CD4-positive, alpha-beta T cell treated with Interferon gamma for 1 hour (primary cell): ENCODE measurements at regions not wholly inside any gene's neighbourhood (a gene's known extent, or its start where the extent isn't known, plus 50 kb on each side); places are given as distances from the start of the nearest gene placed in this dataset.
"Not testable (repeated sequence)": the region's sequence is repeated elsewhere in the genome, so short reads cannot be mapped to it uniquely, and the experiment has no call there.

ENCODE experiments used
- DNase-seq: peaks from one replicate; pipeline ENCODE4 v3.0.0-alpha.2; 2020

DNA sequence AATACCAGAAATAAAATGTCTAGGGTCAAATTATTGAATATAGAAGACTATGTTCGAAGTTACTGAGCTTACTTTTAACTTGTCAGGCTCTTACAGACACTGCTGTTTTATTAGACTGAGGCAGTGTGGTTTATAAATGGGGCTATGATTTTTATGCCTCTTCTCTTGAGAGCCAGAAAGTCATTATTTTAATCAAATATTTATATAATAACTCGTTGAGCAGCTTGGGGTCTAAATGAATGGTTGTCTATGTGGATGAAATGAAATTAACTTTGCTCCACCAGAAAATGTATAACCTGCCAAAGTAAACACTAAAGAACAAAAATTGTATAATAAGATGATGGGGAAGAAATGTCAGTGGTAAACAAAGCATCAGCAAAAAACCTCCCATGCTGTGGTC lies 175.6 kb upstream of the THSD7A start:
- no peak for DNase-seq

DNA sequence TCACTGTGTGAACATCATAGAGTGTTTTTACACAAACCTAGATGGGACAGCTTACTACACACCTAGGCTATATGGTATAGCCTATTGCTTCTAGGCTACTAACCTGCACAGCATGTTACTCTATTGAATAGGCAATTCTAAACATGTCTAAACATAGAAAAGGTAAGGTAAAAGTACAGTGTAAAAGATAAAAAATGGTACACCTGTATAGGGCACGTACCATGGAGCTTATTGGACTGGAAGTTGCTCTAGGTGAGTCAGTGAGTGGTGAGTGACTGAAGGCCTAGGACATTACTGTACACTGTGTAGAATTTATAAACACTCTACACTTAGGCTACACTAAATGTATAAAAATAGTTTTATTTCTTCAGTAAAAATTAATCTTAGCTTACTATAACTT lies 182.0 kb upstream of the THSD7A start:
- DNase-seq: no peak

DNA sequence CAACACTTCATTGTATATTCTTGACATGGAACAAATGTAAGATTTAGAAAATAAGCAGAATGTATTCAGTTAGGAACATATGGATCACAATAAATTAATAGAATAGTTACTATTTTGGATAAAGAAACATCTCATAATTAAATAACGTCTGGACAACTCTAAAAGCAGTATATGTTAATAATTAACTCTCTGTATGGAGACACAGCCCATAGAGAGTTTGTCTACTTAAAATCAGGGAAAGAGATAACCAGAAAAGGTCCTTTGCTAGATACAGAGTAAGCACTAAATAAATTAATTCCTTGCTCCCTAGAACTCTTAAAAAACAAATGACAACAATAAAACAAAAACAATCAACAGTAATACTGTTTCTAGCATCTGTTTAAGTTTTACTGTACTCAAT lies 184.4 kb upstream of the THSD7A start:
- no peak for DNase-seq

DNA sequence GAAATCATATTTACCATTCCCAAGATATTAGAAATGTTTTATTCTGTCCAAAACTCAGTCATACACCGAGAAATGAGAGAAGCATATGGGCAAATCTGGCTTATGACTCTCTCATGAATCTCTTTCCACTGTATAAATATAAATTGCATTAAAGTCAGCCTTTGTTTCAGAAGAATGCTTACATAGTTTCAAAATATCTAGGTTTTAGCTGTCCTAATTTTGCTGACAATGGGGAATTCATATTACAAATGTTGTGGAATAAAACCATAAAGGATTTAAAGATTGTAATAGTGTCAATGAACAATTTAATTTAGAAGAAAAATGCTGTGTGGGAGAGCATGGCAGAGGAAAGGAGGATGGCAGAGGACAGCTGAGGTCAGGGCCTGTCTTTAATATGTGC lies 185.0 kb upstream of the THSD7A start:
- no peak for DNase-seq

DNA sequence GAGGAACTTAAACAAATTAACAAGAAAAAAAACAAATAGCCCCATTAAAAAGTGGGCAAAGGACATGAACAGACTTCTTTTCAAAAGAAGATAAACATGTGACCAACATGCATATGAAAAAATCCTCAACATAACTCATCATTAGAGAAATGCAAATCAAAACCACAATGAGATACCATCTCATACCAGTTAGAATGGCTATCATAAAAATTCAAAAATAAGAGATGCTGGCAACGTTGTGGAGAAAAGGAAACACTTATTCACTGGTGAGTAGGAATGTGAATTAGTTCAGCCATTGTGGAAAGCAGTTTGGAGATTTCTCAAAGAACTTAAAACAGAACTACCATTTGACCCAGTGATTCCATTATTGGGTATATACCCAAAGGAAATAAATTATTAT lies 189.1 kb upstream of the TMEM106B start:
- not testable (repeated sequence) for DNase-seq

DNA sequence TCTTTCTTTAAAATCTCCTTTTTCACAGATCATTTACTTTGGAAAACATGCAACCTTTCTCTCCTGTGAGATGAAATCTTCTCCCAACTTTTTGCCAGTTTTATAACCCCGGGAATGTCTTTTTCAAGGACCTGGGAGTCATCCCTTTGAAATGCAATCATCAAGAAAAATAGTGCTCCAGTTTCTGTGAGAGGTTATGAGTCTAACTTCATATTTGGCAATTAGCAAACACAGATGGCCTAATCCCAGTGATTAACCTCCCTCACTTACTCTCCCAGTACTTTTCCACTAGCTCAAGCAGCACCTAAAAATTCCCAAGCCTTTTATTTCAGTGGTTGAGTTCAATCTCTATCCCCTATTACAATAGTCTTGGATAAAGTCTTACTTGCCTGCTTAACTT lies 185.8 kb upstream of the TMEM106B start:
- no peak for DNase-seq

DNA sequence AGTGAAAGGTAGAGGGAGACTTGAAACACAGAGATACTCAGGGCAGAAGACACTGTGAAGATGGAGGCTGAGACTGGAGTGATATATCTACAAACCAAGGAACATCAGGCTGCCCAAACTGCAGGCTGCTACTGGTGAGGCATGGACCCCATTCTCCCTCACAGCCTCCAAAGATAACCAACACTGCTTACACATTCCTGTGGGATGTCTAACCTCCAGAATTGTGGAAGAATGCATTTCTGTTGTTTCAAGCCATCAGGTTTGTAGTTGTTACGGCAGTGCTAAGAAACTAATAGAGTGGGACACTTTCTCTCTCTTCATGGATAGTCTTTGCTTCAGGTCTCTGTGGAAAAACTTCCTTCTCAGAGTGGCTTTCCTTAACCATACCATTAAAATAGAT lies 182.6 kb upstream of the TMEM106B start:
- DNase-seq: no peak

DNA sequence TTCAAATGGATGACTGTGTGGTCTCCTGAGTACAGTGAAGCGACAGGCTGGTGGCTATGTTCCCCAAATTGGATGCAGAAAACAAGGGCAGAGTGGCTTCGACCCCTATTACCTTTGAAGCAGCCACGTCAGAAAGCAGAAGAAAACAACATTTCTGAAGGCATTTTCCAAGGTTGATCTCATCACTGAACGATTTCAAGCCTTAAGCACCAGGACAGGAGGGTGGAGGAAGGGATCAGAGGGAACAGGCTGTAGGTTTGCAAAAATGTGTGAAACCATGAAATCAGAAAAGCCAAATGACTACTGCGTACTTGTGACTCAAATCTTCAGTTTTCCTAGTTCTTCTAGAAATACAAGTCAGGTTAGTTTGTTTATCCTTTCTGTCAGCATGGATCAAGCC lies 181.0 kb upstream of the TMEM106B start:
- DNase-seq: no peak

DNA sequence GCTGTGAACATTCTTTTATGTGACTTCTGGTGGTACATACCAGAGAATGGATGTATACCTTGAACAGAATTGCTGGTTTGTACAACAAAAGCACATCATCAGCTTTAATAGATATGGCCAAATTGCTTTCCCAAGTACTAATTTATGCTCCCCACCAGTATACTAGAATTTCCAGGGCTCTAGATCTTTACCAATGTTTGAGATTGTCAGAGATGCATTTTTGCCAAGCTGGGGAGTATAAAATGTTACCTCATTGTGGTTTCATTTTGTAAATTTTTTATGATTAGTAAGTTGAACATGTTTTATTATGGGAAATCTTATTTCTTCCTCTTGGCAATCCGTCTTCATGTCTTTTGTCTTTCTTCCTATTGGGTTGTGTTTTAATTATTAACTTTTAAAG lies 179.9 kb upstream of the TMEM106B start:
- DNase-seq: no peak

DNA sequence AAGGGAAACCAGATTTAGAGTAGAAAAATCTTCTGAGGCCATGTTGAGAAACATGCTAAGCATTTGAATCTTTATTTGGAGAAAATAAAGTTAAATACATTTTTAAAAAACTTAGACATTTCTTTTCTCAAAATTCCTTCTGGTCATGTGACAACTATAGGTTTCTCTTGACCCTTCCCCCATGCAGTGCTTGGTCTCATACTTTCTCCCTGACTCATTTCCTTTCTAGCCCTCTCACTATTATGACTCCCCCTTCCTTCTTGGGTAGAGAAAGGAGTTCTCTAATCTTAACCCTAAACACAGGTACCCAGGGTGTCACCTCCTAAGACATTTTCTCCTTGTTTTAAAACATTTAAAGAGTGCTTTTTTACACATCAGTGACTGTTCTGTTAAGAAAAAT lies 179.5 kb upstream of the TMEM106B start:
- no peak for DNase-seq

DNA sequence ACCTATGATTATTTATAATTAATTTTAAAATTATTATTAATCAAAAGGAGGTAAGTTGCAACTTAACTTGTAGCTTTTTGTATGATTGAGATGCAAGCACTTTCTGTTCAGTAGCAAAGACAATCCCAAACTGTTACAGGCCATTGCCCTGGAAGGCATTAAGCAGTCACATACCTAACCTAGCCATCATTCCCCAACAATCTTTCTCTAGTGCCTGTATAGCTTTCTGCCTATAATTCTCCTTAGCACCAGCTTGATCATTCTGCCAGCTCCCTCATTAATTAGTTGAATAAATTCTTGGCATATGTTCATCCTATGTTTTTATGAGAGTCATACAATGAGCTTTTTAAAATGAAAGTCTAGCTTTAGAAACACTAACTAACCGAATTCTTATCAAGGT lies 178.9 kb upstream of the TMEM106B start:
- no peak for DNase-seq

DNA sequence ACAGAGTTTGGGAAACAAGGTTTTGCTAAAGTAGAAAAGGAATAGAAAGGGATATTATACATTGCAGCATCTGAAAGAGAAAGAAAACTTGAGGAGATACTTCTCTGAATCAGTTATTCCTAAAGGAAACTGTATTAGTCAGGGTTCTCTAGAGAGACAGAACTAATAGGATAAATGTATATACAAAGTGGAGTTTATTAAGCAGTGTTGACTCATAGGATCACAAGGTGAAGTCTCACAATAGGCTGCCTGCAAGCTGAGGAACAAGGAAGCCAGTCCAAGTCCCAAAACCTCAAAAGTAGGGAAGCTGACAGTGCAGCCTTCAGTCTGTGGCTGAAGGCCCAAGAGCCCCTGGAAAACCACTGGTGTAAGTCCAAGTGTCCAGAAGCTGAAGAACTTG lies 167.6 kb upstream of the TMEM106B start:
- not testable (repeated sequence) for DNase-seq

DNA sequence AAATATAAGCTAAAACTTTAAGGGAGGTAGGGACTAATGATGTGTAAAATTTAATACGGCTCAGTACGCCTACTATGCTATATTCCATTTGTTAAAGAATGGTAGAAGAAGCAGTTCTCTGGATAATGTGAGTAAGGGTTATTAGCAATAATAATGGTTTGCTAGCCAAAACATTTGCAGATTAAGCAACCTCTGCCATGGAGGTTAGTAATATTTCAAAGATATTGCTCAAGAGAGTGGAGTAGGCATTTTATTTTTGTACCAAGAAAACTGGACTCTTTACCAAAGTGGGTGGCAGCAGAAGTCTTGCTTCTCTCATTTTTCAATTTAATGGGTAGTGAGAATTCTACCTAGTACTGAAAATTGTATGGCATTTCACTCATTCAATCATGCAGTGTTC lies 158.9 kb upstream of the TMEM106B start:
- DNase-seq: no peak

DNA sequence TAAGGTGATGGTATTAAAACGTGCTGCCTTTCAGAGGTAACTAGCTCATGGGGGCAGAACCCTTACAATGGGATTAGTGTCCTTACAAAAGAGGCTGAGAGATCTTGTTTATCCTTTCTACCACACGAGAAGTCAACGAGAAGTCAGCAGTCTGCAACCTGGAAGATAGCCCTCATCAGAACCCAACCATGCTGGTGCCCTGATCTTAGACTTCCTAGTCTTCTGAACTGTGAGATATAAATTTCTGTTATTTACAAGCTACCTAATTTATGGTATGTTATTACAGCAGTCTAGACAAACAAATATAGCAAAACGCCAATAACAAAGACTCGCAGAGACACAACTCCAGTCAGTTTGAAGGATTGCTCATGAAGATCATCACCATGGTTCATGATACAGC lies 157.5 kb upstream of the TMEM106B start:
- DNase-seq: no peak

DNA sequence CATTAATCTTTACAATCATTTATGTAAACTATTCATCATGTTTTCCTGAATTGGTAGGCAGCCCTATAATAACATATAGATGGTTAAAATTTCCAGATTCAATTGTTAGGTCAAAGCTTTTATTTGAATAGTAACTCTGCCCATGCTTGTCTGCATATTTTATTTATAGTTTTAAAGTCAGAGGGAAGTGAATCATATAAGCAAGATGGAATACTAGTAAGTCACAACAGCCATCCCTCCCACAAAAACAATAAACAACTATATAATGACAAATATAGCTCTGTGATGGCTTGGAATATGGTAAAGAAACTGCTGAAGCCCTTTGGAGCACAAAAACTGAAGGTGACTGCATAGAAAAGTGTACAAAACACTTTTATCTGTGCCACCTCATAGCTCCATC lies 156.3 kb upstream of the TMEM106B start:
- DNase-seq: no peak

DNA sequence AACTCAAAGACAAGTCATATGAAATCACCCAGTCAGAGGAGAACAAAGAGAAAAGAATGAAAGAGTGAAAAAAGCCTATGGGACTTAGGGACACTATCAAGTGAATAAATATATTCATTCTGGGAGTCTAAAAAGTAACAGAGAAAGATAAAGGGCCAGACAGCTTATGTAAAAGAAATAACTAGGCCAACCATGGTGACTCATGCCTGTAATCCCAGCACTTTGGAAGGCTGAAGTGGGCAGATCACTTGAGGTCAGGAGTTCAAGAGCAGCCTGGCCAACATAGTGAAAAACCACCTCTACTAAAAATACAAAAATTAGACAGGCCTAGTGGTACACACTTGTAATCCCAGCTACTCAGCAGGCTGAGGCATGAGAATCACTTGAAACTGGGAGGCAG lies 154.7 kb upstream of the TMEM106B start:
- no peak for DNase-seq

DNA sequence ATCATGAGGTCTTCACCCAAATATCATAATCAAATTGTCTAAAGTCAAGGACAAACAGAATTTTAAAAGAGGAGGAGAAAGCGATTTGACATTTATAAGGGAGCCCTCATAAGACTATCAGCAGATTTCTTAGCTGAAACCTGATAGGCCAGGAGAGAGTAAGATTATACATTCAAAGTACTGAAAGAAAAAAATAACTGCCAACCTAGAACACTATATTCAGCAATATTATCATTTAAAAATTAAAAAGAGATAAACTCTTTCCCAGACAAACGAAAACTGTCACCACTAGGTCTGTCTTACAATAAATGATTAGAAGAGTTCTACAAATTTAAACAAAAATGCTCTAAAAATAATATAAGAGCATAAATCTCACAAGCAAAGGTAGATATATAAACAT lies 154.1 kb upstream of the TMEM106B start:
- DNase-seq: no peak

DNA sequence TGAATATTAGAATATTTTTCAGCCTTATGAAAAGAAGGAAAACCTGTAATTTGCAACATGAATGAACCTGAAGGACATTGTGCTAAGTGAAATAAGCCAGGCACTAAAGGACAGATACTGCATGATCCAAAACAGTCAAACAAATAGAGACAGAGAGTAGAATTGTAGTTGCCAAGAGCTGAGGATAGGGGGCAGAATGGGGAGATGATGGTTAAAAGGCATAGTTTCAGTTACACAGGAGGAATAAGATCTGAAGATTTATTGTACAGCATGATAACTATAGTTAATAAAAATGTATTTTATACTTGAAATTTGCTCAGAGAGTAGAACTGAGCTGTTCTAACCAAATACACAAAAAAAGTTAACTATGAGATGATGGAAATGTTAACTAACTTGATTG lies 149.0 kb upstream of the TMEM106B start:
- DNase-seq: no peak

DNA sequence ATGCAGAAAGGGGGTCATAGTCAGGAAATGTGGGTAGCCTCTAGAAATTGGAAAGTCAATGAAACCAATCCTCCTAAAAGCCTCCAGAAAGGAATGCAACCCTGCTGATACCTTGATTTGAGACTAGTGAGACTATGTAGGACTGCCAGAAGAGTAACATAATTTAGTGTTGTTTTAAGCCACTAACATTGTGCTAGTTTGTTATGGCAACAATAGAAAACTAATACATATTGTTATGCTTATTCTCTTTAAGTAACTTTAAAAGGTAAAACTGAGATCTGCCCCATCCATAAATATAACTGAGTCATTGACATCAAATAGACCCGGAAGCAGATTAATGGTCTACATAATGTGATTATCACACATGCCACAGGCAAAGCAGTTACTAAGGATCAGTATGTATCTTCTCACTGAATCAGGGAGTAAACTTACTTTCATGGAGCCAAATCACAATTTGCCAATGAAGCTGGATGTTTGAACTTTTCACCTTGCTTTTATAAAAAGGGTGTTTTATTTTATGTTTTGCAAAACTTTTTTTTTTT lies 146.4 kb upstream of the TMEM106B start:
- no peak for DNase-seq

DNA sequence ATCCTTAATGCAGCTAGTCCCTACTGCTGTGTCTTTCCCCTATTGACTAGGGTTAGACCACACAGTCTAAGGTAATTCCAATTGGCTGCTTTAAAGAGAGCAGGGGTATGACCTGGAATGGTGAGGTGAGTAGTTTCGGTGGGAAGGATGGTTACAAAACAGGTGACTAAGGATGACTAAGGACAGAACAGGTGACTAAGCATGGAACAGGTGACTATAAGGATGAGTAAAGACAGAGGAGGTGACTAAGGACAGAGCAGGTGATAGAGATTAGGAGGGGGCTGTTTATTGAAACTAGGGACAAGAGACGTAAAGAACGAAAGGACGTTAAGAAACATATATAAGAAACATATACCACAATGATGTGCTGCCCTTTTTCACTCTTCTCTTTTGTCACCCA lies 145.1 kb upstream of the TMEM106B start:
- DNase-seq: no peak

DNA sequence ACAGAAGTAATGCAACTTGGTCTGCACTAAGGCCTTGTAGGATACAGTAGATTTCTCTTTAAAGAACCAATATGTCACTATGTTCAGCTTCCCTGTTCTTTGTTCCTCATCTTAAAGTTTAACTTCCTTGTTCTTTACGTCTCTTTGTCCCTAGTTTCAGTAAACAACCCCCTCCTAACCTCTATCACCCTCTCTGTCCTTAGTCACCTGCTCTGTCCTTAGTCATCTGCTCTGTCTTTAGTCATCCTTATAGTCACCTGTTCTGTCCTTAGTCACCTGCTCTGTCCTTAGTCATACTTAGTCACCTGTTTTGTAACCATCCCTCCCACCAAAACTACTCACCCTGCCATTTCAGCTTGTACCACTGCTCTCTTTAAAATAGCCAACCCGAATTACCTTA lies 144.6 kb upstream of the TMEM106B start:
- no peak for DNase-seq

DNA sequence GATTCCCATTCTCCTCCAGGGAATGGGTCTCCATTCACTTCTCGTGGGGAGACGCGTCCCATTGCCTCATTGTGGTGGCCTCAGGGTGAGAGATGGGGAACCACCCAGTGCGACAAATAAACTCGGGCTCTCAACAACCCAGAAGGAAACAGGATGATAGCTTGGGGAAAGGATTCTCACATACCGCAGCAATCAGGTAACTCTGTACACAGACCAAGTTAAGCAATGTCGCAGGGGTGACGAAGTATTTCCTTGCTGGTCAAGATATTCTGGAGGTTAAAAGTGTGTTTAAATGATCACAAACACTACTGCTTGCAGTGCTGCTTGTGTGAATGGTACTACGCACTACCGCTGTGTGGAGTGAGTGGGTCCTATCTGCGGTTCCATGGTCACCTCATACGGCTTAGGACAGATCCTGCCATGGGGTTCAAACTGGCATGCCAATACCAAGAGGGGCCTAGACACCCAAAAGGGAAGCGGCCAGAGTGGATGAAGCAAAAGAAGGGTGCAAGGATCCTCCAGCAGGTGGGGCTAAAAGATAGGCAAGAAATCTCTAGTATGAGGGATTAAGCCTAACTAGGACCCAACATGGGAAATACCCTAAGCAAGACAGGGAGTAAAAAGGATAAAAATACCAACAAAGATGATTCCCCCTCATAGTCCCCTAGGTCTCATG lies 143.8 kb upstream of the TMEM106B start:
- DNase-seq: peak; percentile 35

DNA sequence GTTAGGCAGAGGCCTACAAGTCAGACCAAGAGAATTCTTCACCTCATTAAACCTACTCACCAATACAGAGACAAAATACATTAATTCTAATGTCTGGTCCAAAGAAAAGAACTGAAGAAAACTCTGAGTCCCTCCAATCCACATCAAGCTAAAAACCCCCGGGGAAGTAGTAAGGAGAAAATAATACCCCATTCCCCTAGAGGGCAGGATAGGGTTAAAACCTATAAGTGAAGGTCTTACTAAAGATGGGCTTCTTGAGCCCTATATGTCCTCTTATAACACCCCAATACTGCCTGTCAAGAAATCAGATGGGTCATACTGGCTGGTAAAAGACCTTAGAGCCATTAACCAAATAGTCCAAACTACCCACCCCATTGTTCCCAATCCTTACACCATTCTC lies 141.3 kb upstream of the TMEM106B start:
- no peak for DNase-seq

DNA sequence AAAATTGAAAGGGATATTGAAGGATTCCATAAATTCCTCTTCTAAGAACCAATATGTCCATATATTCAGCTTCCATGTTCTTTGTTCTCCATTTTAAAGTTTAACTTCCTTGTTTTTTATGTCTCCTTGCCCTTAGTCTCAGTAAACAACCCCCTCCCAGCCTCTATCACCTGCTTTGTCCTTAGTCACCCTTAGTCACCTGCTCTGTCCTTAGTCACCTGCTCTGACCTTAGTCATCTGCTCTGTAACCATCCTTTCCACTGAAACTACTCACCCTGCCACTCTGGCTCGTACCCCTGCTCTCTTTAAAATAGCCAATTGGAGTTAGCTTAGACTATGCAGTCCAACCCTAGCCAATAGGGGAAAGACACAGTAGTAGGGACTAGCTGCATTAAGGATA lies 136.2 kb upstream of the TMEM106B start:
- DNase-seq: no peak

DNA sequence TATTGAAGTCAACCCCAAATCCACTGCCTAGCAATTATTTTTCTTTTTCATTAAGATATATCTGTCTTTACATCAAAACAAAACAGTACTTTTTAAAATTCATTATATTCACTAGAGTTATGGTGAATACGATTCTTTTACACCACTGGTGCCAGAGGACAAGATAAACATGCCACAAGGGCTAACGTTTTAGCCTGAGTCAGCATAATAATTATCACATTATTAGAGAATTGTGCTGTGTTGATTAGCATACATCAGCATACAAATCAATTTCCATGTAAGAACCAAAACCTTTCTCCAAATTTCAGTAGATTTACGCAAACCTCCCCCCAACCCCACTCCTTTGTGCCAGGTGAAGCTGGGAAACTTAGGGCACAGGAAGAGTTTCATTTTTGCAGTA lies 131.1 kb upstream of the TMEM106B start:
- DNase-seq: no peak

DNA sequence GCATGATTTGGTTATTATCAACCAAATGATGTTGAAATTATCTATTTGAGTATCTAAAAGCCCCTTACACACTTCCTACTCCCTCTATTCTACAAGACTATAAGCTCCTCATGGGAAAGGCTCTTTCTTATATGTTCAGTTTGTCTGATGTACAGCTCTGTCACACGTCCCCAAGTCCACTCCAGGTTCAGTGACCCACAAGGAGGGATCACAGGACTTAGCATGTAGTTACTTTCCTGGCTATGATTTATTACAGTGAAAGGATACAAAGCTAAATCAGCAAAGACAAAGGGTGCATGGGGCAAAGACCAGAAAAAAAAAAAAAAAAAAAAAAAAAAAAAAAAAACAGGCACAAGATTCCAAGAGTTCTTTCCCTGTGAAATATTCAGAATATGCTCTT lies 125.6 kb upstream of the TMEM106B start:
- no peak for DNase-seq
